HEK293 (cell line): ENCODE measurements at regions not wholly inside any gene's neighbourhood (a gene's known extent, or its start where the extent isn't known, plus 50 kb on each side); places are given as distances from the start of the nearest gene placed in this dataset.

Source experiments
- CTCF ChIA-PET: fragments of 350-600 bp; formaldehyde crosslinking; extraction: SDS; loops from one replicate; lab custom pipeline; 2021; ENCODE audit warnings: antibody characterized with exemption; lab: Yijun Ruan, JAX
- POLR2A ChIA-PET: fragments of 300-600 bp; formaldehyde crosslinking; extraction: SDS; loops from one replicate; lab custom pipeline; 2020; ENCODE audit warnings: antibody characterized with exemption, inconsistent platforms; lab: Yijun Ruan, JAX
- H3K27ac ChIP-seq: fragments of 200-500 bp; sonication (Bioruptor generic); 2 replicates; pipeline ENCODE4 v1.5.1; 2014; ENCODE audit warnings: low read depth, low read length, control low read depth, inconsistent platforms; ENCODE audit errors: extremely low read depth
- H3K36me3 ChIP-seq, 2 experiments: fragments of 200-500 bp in 1 of 2; sonication (Bioruptor generic) in 1 of 2; 1 replicate in 1 of 2; 2 replicates in 1 of 2; pipeline ENCODE4 v1.5.1; 2014 to 2017; ENCODE audit warnings: inconsistent platforms in 2 of 2, low read length in 2 of 2; ENCODE audit not compliant: control insufficient read depth in 2 of 2, insufficient read depth in 1 of 2
- H3K4me1 ChIP-seq: fragments of 200-500 bp; sonication (Bioruptor generic); 2 replicates; pipeline ENCODE4 v1.5.1; 2014; ENCODE audit warnings: mild to moderate bottlenecking, low read length, inconsistent platforms; ENCODE audit not compliant: control insufficient read depth, insufficient read depth
- H3K4me3 ChIP-seq: 2 replicates; pipeline ENCODE4 v1.5.1; 2011; ENCODE audit warnings: low read depth, mild to moderate bottlenecking, control low read depth, low read length, moderate library complexity
- H3K9me3 ChIP-seq: fragments of 200-500 bp; sonication (Bioruptor generic); 2 replicates; pipeline ENCODE4 v1.5.1; 2014; ENCODE audit warnings: low read depth, low read length, inconsistent platforms; ENCODE audit not compliant: control insufficient read depth, insufficient read depth
- AEBP2 ChIP-seq: fragments of 450-650 bp; formaldehyde crosslinking; IDR thresholded peaks from 2 replicates; pipeline ENCODE4 v1.5.1; 2016; ENCODE audit warnings: missing biosample characterization, missing genetic modification characterization, borderline replicate concordance
- IKZF3 ChIP-seq: fragments of 450-650 bp; IDR thresholded peaks from 2 replicates; pipeline ENCODE4 v1.5.0; 2018; ENCODE audit warnings: missing biosample characterization, mild to moderate bottlenecking, missing genetic modification characterization, moderate library complexity
- INSM2 ChIP-seq: fragments of 450-650 bp; formaldehyde crosslinking; IDR thresholded peaks from 2 replicates; pipeline ENCODE4 v1.5.1; 2016; ENCODE audit warnings: missing biosample characterization, missing genetic modification characterization
- TSHZ1 ChIP-seq: fragments of 450-650 bp; formaldehyde crosslinking; IDR thresholded peaks from 2 replicates; pipeline ENCODE4 v1.5.1; 2016; ENCODE audit warnings: missing biosample characterization, missing genetic modification characterization, borderline replicate concordance
- ZBTB11 ChIP-seq: fragments of 450-650 bp; formaldehyde crosslinking; conservative IDR thresholded peaks from 2 replicates; pipeline ENCODE4 v1.5.1; 2016; ENCODE audit warnings: low read depth, missing biosample characterization, missing genetic modification characterization
- ZNF132 ChIP-seq: fragments of 450-650 bp; formaldehyde crosslinking; IDR thresholded peaks from 2 replicates; pipeline ENCODE4 v1.5.1; 2017; ENCODE audit warnings: missing biosample characterization, missing genetic modification characterization, borderline replicate concordance
- ZNF133 ChIP-seq: fragments of 450-650 bp; formaldehyde crosslinking; IDR thresholded peaks from 2 replicates; pipeline ENCODE4 v1.5.1; 2016; ENCODE audit warnings: missing biosample characterization, missing genetic modification characterization
- ZNF155 ChIP-seq: fragments of 450-650 bp; formaldehyde crosslinking; IDR thresholded peaks from 2 replicates; pipeline ENCODE4 v1.5.1; 2016; ENCODE audit warnings: missing biosample characterization, missing genetic modification characterization
- ZNF24 ChIP-seq: fragments of 450-650 bp; formaldehyde crosslinking; IDR thresholded peaks from 2 replicates; pipeline ENCODE4 v1.5.1; 2016; ENCODE audit warnings: missing biosample characterization, missing genetic modification characterization
- ZNF324 ChIP-seq: fragments of 450-650 bp; formaldehyde crosslinking; IDR thresholded peaks from 2 replicates; pipeline ENCODE4 v1.5.1; 2016; ENCODE audit warnings: missing biosample characterization, missing genetic modification characterization
- ZNF394 ChIP-seq: fragments of 450-650 bp; formaldehyde crosslinking; IDR thresholded peaks from 2 replicates; pipeline ENCODE4 v1.5.1; 2016; ENCODE audit warnings: missing biosample characterization, missing genetic modification characterization, mild to moderate bottlenecking, moderate library complexity, borderline replicate concordance
- ZNF416 ChIP-seq: fragments of 450-650 bp; formaldehyde crosslinking; IDR thresholded peaks from 2 replicates; pipeline ENCODE4 v1.5.1; 2016; ENCODE audit warnings: missing biosample characterization, missing genetic modification characterization
- ZNF423 ChIP-seq: fragments of 450-650 bp; formaldehyde crosslinking; IDR thresholded peaks from 2 replicates; pipeline ENCODE4 v1.5.1; 2016; ENCODE audit warnings: missing biosample characterization, missing genetic modification characterization
- ZNF426 ChIP-seq: fragments of 450-650 bp; formaldehyde crosslinking; IDR thresholded peaks from 2 replicates; pipeline ENCODE4 v1.5.1; 2017; ENCODE audit warnings: missing biosample characterization, missing genetic modification characterization, mild to moderate bottlenecking, inconsistent platforms, moderate library complexity
- ZNF48 ChIP-seq: fragments of 450-650 bp; formaldehyde crosslinking; IDR thresholded peaks from 2 replicates; pipeline ENCODE4 v1.5.1; 2016; ENCODE audit warnings: missing biosample characterization, missing genetic modification characterization
- ZNF513 ChIP-seq: fragments of 450-650 bp; IDR thresholded peaks from 2 replicates; pipeline ENCODE4 v1.5.1; 2018; ENCODE audit warnings: missing biosample characterization, missing genetic modification characterization
- ZNF548 ChIP-seq: fragments of 450-650 bp; formaldehyde crosslinking; IDR thresholded peaks from 2 replicates; pipeline ENCODE4 v1.5.1; 2016; ENCODE audit warnings: missing biosample characterization, missing genetic modification characterization
- ZNF555 ChIP-seq: fragments of 450-650 bp; formaldehyde crosslinking; conservative IDR thresholded peaks from 2 replicates; pipeline ENCODE4 v1.5.1; 2017; ENCODE audit warnings: missing biosample characterization, mild to moderate bottlenecking, missing genetic modification characterization, inconsistent platforms
- ZNF561 ChIP-seq: fragments of 450-650 bp; IDR thresholded peaks from 2 replicates; pipeline ENCODE4 v1.5.1; 2018; ENCODE audit warnings: missing biosample characterization, missing genetic modification characterization, borderline replicate concordance
- ZNF621 ChIP-seq: fragments of 450-650 bp; formaldehyde crosslinking; IDR thresholded peaks from 2 replicates; pipeline ENCODE4 v1.5.1; 2017; ENCODE audit warnings: missing biosample characterization, missing genetic modification characterization
- ZNF623 ChIP-seq: fragments of 450-650 bp; formaldehyde crosslinking; IDR thresholded peaks from 2 replicates; pipeline ENCODE4 v1.5.1; 2016; ENCODE audit warnings: missing biosample characterization, missing genetic modification characterization
- ZNF664 ChIP-seq: fragments of 450-650 bp; formaldehyde crosslinking; IDR thresholded peaks from 2 replicates; pipeline ENCODE4 v1.5.1; 2016; ENCODE audit warnings: missing biosample characterization, missing genetic modification characterization
- ZNF792 ChIP-seq: fragments of 450-650 bp; formaldehyde crosslinking; IDR thresholded peaks from 2 replicates; pipeline ENCODE4 v1.5.1; 2016; ENCODE audit warnings: missing biosample characterization, missing genetic modification characterization
- ZSCAN16 ChIP-seq: fragments of 450-650 bp; formaldehyde crosslinking; IDR thresholded peaks from 2 replicates; pipeline ENCODE4 v1.5.1; 2016; ENCODE audit warnings: missing biosample characterization, missing genetic modification characterization
- ZXDB ChIP-seq: fragments of 450-650 bp; formaldehyde crosslinking; IDR thresholded peaks from 2 replicates; pipeline ENCODE4 v1.5.1; 2016; ENCODE audit warnings: missing biosample characterization, missing genetic modification characterization

GRCh38 chr1:73821520-73821919 lies 376.5 kb downstream of the LRRIQ3 start:
- Histone ChIP-seq H3K4me3 (no peak overlapping the region), H3K36me3 (no peaks in the 10 kb centered on the region), H3K9me3 (no peaks in the 10 kb centered on the region), H3K4me1 (no peaks in the 10 kb centered on the region), H3K27ac (no peak overlapping the region)
- CTCF ChIA-PET = interaction anchor here (0.7 kb wide), 1 partner anchor 1410 kb away, joined by 3 read pairs; no protein-coding TSS in a partner anchor
- POLR2A ChIA-PET = no interaction called here
- no peak for TF ChIP-seq ZNF426 (tag by site-specific recombination)
- no peak for TF ChIP-seq ZNF132 (tag by site-specific recombination)
- no peak for TF ChIP-seq ZNF623
- TF ChIP-seq INSM2 (tag by site-specific recombination) = no peak
- no peak for TF ChIP-seq ZNF513 (tag by site-specific recombination)
- no peak for TF ChIP-seq ZNF324 (tag by site-specific recombination)
- no peak for TF ChIP-seq ZNF548 (tag by site-specific recombination)
- no peak for TF ChIP-seq ZBTB11 (tag by site-specific recombination)
- no peak for TF ChIP-seq AEBP2 (tag by site-specific recombination)
- TF ChIP-seq ZNF664 = no peak
- TF ChIP-seq ZNF416 (tag by site-specific recombination) = no peak
- TF ChIP-seq ZXDB (tag by site-specific recombination) = no peak
- TF ChIP-seq ZNF24 (tag by site-specific recombination) = no peak
- no peak for TF ChIP-seq ZNF621
- TF ChIP-seq ZNF561 (tag by site-specific recombination) = no peak
- TF ChIP-seq ZNF792 (tag by site-specific recombination) = no peak
- TF ChIP-seq ZNF155 (tag by site-specific recombination) = no peak

GRCh38 chr1:73820843-73821242 lies 377.1 kb downstream of the LRRIQ3 start:
- POLR2A ChIA-PET = no interaction called here
- no peak overlapping the region for H3K27ac ChIP-seq
- no peak for TF ChIP-seq ZSCAN16 (tag by site-specific recombination)
- no peak for TF ChIP-seq ZNF133 (tag by site-specific recombination)
- no peak for TF ChIP-seq ZNF555 (tag by site-specific recombination)
- TF ChIP-seq ZNF48 (tag by site-specific recombination) = no peak
- TF ChIP-seq ZNF394 (tag by site-specific recombination) = no peak
- no peak for TF ChIP-seq IKZF3 (tag by site-specific recombination)
- TF ChIP-seq ZNF423 (tag by site-specific recombination) = no peak
- TF ChIP-seq TSHZ1 (tag by site-specific recombination) = no peak
- no peak for TF ChIP-seq ZNF416 (tag by site-specific recombination)

More at GRCh38 chr1:73820843-73821242, 377.1 kb downstream of the LRRIQ3 start:
- Histone ChIP-seq H3K36me3 (no peaks in the 10 kb centered on the region), H3K4me1 (no peaks in the 10 kb centered on the region), H3K9me3 (no peaks in the 10 kb centered on the region), H3K4me3 (no peak overlapping the region)
- CTCF ChIA-PET = no interaction called here
